GM12878 (cell line): ENCODE measurements at regions not wholly inside any gene's neighbourhood (a gene's known extent, or its start where the extent isn't known, plus 50 kb on each side); places are given as distances from the start of the nearest gene placed in this dataset.

Experiments
- ATAC-seq: fragments of 200-7000 bp; cut with Tn5 transposase; 3 replicates; pipeline ENCODE4 v1.9.1; 2020; ENCODE audit warnings: mild to moderate bottlenecking, moderate library complexity
- BruUV-seq: library from RNA; stranded (reverse); fragments of 400-500 nt; replicated peaks from 2 replicates; lab custom pipeline; 2021; lab: Mats Ljungman, UMichigan
- CTCF ChIA-PET: fragments of 300-600 bp; sonication (Branson Sonifier 250); formaldehyde crosslinking; extraction: SDS; loops from one replicate; lab custom pipeline; 2021; ENCODE audit warnings: inconsistent platforms; lab: Yijun Ruan, JAX
- POLR2A ChIA-PET: fragments of 350-600 bp; formaldehyde crosslinking; extraction: SDS; loops from one replicate; lab custom pipeline; 2021; ENCODE audit warnings: inconsistent platforms; lab: Charles Lee
- RAD21 ChIA-PET: fragments of 300-600 bp; sonication (Branson Sonifier 250); formaldehyde crosslinking; loops from one replicate; lab custom pipeline; 2023; ENCODE audit warnings: antibody characterized with exemption; ENCODE audit not compliant: unreplicated experiment; lab: Charles Lee
- SMC1A ChIA-PET: fragments of 300-600 bp; sonication (Branson Sonifier 250); formaldehyde crosslinking; loops from one replicate; lab custom pipeline; 2023; ENCODE audit not compliant: unreplicated experiment, uncharacterized antibody; lab: Charles Lee
- DNase-seq: peaks from one replicate; pipeline ENCODE4 v3.0.0-alpha.2; 2011; ENCODE audit warnings: low read depth, low spot score
- FAIRE-seq: peaks from 3 replicates; lab custom pipeline; 2011; peaks lifted over from hg19 to GRCh38; lab: Jason Lieb, UNC
- H2AFZ ChIP-seq: 2 replicates; pipeline ENCODE4 v1.6.0; 2011; ENCODE audit warnings: low read depth, low read length, control low read depth; ENCODE audit not compliant: control insufficient read depth
- H3K27ac ChIP-seq: 2 replicates; pipeline ENCODE4 v1.5.1; 2011; ENCODE audit warnings: control low read depth; ENCODE audit not compliant: control insufficient read depth, insufficient read depth
- H3K27me3 ChIP-seq, 2 experiments: replicated peaks in 1 of 2; 2 replicates each; pipeline versions ENCODE4 v1.6.0 to v1.6.1; 2011; ENCODE audit warnings: low read length in 1 of 2; ENCODE audit not compliant: control insufficient read depth in 2 of 2, insufficient read depth in 2 of 2
- H3K36me3 ChIP-seq, 2 experiments: 2 replicates each; pipeline ENCODE4 v1.5.1; 2011; ENCODE audit warnings: low read length in 1 of 2; ENCODE audit not compliant: control insufficient read depth in 2 of 2, insufficient read depth in 2 of 2
- H3K4me1 ChIP-seq: 2 replicates; pipeline ENCODE4 v1.6.1; 2011; ENCODE audit warnings: mild to moderate bottlenecking, low read length, moderate library complexity, mixed read lengths; ENCODE audit not compliant: control insufficient read depth, insufficient read depth
- H3K4me2 ChIP-seq: 2 replicates; pipeline ENCODE4 v1.6.0; 2011; ENCODE audit warnings: control low read depth; ENCODE audit not compliant: control insufficient read depth, insufficient read depth
- H3K4me3 ChIP-seq: fragments of 200-600 bp; sonication (generic); 2 replicates; pipeline ENCODE4 v1.5.1; 2016
- H3K79me2 ChIP-seq: 2 replicates; pipeline ENCODE4 v1.6.0; 2011; ENCODE audit warnings: low read length; ENCODE audit not compliant: control insufficient read depth, insufficient read depth
- H3K9ac ChIP-seq: 2 replicates; pipeline ENCODE4 v1.8.0; 2011; ENCODE audit warnings: low read length, control low read depth, mixed read lengths; ENCODE audit not compliant: control insufficient read depth, insufficient read depth
- H3K9me3 ChIP-seq: replicated peaks from 3 replicates; pipeline ENCODE4 v1.5.1; 2011; ENCODE audit warnings: mild to moderate bottlenecking, low read length; ENCODE audit not compliant: control insufficient read depth, insufficient read depth
- H4K20me1 ChIP-seq: 2 replicates; pipeline ENCODE4 v1.6.0; 2011; ENCODE audit not compliant: control insufficient read depth, insufficient read depth
- CREB1 ChIP-seq: IDR thresholded peaks from 2 replicates; pipeline ENCODE4 v1.6.1; 2012; ENCODE audit warnings: low read depth, mild to moderate bottlenecking, inconsistent platforms
- ESRRA ChIP-seq: IDR thresholded peaks from 2 replicates; pipeline ENCODE4 v1.6.1; 2012; ENCODE audit warnings: mild to moderate bottlenecking, low read length, improper control_type of control experiment
- MLLT1 ChIP-seq: fragments of 450-650 bp; IDR thresholded peaks from 2 replicates; pipeline ENCODE4 v1.6.1; 2016; ENCODE audit warnings: mild to moderate bottlenecking
- NBN ChIP-seq: fragments of 450-650 bp; IDR thresholded peaks from 2 replicates; pipeline ENCODE4 v1.6.1; 2016
- NFXL1 ChIP-seq: fragments of 450-650 bp; IDR thresholded peaks from 2 replicates; pipeline ENCODE4 v1.6.1; 2017; ENCODE audit warnings: antibody characterized with exemption, mild to moderate bottlenecking, borderline replicate concordance
- NR2C1 ChIP-seq: fragments of 450-650 bp; IDR thresholded peaks from 2 replicates; pipeline ENCODE4 v1.6.1; 2017; ENCODE audit warnings: antibody characterized with exemption, mild to moderate bottlenecking, moderate library complexity
- PKNOX1 ChIP-seq: fragments of 450-650 bp; IDR thresholded peaks from 2 replicates; pipeline ENCODE4 v1.6.1; 2016; ENCODE audit warnings: mild to moderate bottlenecking
- RCOR1 ChIP-seq: conservative IDR thresholded peaks from 2 replicates; pipeline ENCODE4 v1.6.1; 2012; ENCODE audit warnings: low read depth, low read length, improper control_type of control experiment
- STAT3 ChIP-seq: IDR thresholded peaks from 2 replicates; pipeline ENCODE4 v1.6.1; 2011; ENCODE audit warnings: low read depth, low read length, improper control_type of control experiment
- TCF3 ChIP-seq: IDR thresholded peaks from 2 replicates; pipeline ENCODE4 v1.6.1; 2012; ENCODE audit warnings: low read depth, mild to moderate bottlenecking, low read length, borderline replicate concordance; ENCODE audit not compliant: insufficient read depth
- WRNIP1 ChIP-seq: IDR thresholded peaks from 2 replicates; pipeline ENCODE4 v1.6.1; 2011; ENCODE audit warnings: low read depth, low read length, improper control_type of control experiment, borderline replicate concordance
- YY1 ChIP-seq: IDR thresholded peaks from 2 replicates; pipeline ENCODE4 v1.6.1; 2011; ENCODE audit warnings: low read depth, mild to moderate bottlenecking, low read length
- ZNF622 ChIP-seq: fragments of 450-650 bp; IDR thresholded peaks from 2 replicates; pipeline ENCODE4 v1.6.1; 2017; ENCODE audit warnings: mild to moderate bottlenecking, inconsistent platforms
- WGBS: methylation state at CpG from one replicate; pipeline ENCODE4 v1.1.6; 2016; ENCODE audit warnings: low lambda C conversion rate; ENCODE audit not compliant: insufficient replicate concordance, insufficient coverage; ENCODE audit errors: missing lambda C conversion rate; 5-methylcytosine and 5-hydroxymethylcytosine counted together
- in situ Hi-C: fragments of 300-500 bp; cut with MboI; formaldehyde crosslinking; loops from 9 replicates; pipeline ENCODE4 v1.14.3; 2018; ENCODE audit warnings: mixed read lengths
- intact Hi-C: fragments of 100-400 bp; cut with micrococcal nuclease; formaldehyde crosslinking; loops from one replicate; pipeline ENCODE4 v1.14.2; 2022; ENCODE audit not compliant: unreplicated experiment

- TF ChIP-seq PKNOX1 (no peak), YY1 (no peak), STAT3 (no peak), NBN (no peak), NFXL1 (no peak), MLLT1 (no peak), TCF3 (no peak), ESRRA (no peak), NR2C1 (no peak), RCOR1 (no peak), CREB1 (no peak), WRNIP1 (no peak), ZNF622 (no peak)
- TF ChIP-seq, all 136 proteins: peak for 0
- Histone ChIP-seq H3K4me2 (no peak overlapping the region), H3K4me3 (no peak overlapping the region), H3K79me2 (no peaks in the 10 kb centered on the region), H3K27me3 (no peaks in the 10 kb centered on the region), H3K27ac (no peak overlapping the region), H4K20me1 (no peaks in the 10 kb centered on the region), H3K9ac (no peak overlapping the region), H2AFZ (no peak overlapping the region), H3K36me3 (no peaks in the 10 kb centered on the region), H3K4me1 (no peaks in the 10 kb centered on the region), H3K9me3 (no peaks in the 10 kb centered on the region)
- in situ Hi-C loops, result no loop called here
- BruUV-seq, result no TSS peak
- ChIA-PET CTCF (no interaction called here), POLR2A (no interaction called here), SMC1A (no interaction called here), RAD21 (no interaction called here)
- no peak for ATAC-seq
- no peak for DNase-seq
- 0% methylated on average over 1 of the region's 1 CpG for WGBS
- intact Hi-C loops, result no loop called here
- no peak for FAIRE-seq
Measured at GRCh38 chr5:123871373-123871772, 359.4 kb downstream of the CSNK1G3 start.
